SK-N-MC (cell line): ENCODE measurements at regions not wholly inside any gene's neighbourhood (a gene's known extent, or its start where the extent isn't known, plus 50 kb on each side); places are given as distances from the start of the nearest gene placed in this dataset.
"Not testable (repeated sequence)": the region's sequence is repeated elsewhere in the genome, so short reads cannot be mapped to it uniquely, and the experiment has no call there.

Experiments
- DNase-seq: peaks from one replicate; pipeline ENCODE4 v3.0.0-alpha.2; 2011; ENCODE audit warnings: low read depth, low spot score
- H3K27ac ChIP-seq: fragments of 200-600 bp; sonication (generic); 2 replicates; pipeline ENCODE4 v1.5.1; 2016; ENCODE audit warnings: mixed run types
- H3K36me3 ChIP-seq: fragments of 200-600 bp; sonication (generic); 2 replicates; pipeline ENCODE4 v1.6.1; 2017; ENCODE audit warnings: antibody characterized with exemption, low read length, mixed read lengths; ENCODE audit not compliant: insufficient read depth
- H3K4me3 ChIP-seq: fragments of 200-600 bp; sonication (generic); 2 replicates; pipeline ENCODE4 v1.5.1; 2016
- H3K9ac ChIP-seq: fragments of 200-600 bp; sonication (generic); 2 replicates; pipeline ENCODE4 v1.8.0; 2017; ENCODE audit warnings: mixed run types, mixed read lengths; ENCODE audit not compliant: insufficient read length
- H3K9me3 ChIP-seq: fragments of 200-600 bp; sonication (generic); 2 replicates; pipeline ENCODE4 v1.6.1; 2017; ENCODE audit warnings: low read depth, mild to moderate bottlenecking, antibody characterized with exemption, low read length, moderate library complexity, mixed read lengths
- EZH2 ChIP-seq: fragments of 200-600 bp; sonication (generic); IDR thresholded peaks from one replicate; pipeline ENCODE4 v1.6.1; 2017; ENCODE audit warnings: antibody characterized with exemption
- FOXP2 ChIP-seq: optimal IDR thresholded peaks from 2 replicates; pipeline ENCODE3; 2011; ENCODE audit warnings: mild to moderate bottlenecking, moderate library complexity; ENCODE audit not compliant: insufficient read depth; ENCODE audit errors: extremely low read length, control extremely low read depth
- POLR2AphosphoS5 ChIP-seq: IDR thresholded peaks from 2 replicates; pipeline ENCODE4 v1.6.1; 2012; ENCODE audit warnings: mild to moderate bottlenecking, low read depth, low read length, borderline replicate concordance

DNA sequence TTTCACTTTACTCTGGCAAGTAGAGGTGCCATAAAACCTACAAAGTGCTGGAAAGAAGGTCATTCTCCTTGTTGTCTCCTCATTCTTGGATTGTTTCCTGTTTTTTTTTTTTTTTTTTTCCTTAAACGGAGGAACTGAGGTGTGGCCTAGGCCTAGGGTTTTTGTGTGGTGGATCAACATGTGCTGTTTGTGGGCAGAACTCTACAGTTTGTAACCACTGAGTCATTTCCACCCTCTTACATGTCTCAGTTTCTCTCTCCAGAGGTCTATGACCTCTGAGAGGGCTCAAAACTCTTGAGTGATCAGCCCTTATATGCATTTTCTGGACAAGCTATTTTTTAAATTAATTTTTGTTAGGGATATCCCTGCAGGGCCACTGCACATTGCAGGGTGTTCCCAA lies 296.0 kb downstream of the PPP1R3A start:
- Histone ChIP-seq H3K4me3 (no peak overlapping the region), H3K9ac (no peak overlapping the region), H3K27ac (no peak overlapping the region), H3K9me3 (peaks cover 9% of the 10 kb centered on the region; the same call in 1 of the 2 replicates), H3K36me3 (no peaks in the 10 kb centered on the region)
- DNase-seq = no peak
- no peak for TF ChIP-seq POLR2AphosphoS5
- no peak for TF ChIP-seq EZH2
- no peak for TF ChIP-seq FOXP2

DNA sequence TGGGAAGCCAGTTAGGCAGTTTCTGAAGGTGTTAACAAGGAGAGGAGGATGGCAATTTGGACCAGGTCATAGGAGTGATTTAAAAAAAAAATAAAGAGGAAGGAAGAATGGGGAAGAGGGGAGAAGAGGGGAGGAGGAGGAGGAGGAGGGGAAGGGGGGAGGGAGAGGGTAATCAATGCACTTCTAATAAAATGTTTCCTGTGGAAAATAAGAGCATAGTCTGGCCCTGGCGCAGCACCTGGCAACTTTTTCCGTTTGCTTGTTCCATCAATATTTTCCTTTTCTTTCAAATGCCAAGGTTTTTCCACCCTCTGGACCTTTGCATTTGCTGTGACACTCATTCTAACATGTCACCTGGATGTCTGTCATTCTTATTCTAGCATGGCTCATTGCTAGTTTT lies 308.2 kb downstream of the PPP1R3A start:
- no peak overlapping the region for H3K27ac ChIP-seq
- H3K9me3 ChIP-seq = no peaks in the 10 kb centered on the region
- no peak overlapping the region for H3K4me3 ChIP-seq
- no peak for DNase-seq
- TF ChIP-seq POLR2AphosphoS5 (no peak), FOXP2 (no peak), EZH2 (no peak)
- H3K36me3 ChIP-seq = no peaks in the 10 kb centered on the region
- H3K9ac ChIP-seq = no peak overlapping the region

DNA sequence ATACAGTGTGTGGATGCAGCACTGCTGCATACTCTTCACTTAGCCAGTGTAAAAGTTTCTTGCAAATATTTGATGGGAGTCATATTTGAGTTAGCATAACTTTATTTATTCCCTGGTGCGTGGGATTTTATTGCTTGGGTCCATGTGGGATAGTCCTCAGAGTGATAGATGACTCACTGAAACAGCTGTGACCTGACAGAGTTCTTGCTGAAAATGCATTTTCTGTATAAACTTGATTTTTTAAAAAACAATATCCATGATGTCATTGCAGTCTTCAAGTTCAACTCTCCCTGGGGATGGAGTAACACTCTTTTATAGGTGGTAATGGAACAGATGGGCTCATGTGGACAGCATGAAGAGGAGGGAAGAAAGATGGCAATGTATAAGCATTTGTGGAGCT lies 310.0 kb downstream of the PPP1R3A start:
- no peak overlapping the region for H3K9ac ChIP-seq
- no peak for DNase-seq

GRCh38 chr7:113606325-113606724 lies 312.5 kb downstream of the PPP1R3A start:
- no peak overlapping the region for H3K9ac ChIP-seq
- H3K36me3 ChIP-seq = no peaks in the 10 kb centered on the region
- no peak for DNase-seq
- no peak overlapping the region for H3K27ac ChIP-seq
- no peaks in the 10 kb centered on the region for H3K9me3 ChIP-seq
- H3K4me3 ChIP-seq = no peak overlapping the region
- TF ChIP-seq FOXP2 (no peak), POLR2AphosphoS5 (no peak), EZH2 (no peak)

More for the DNA sequence above, 310.0 kb downstream of the PPP1R3A start:
- Histone ChIP-seq H3K36me3 (no peaks in the 10 kb centered on the region), H3K27ac (no peak overlapping the region), H3K9me3 (no peaks in the 10 kb centered on the region), H3K4me3 (no peak overlapping the region)
- TF ChIP-seq EZH2 (no peak), FOXP2 (no peak), POLR2AphosphoS5 (no peak)

- not testable (repeated sequence) for H3K36me3 ChIP-seq, H3K4me3 ChIP-seq, H3K9ac ChIP-seq, DNase-seq, H3K27ac ChIP-seq, H3K9me3 ChIP-seq
These were observed 318.4 kb downstream of the PPP1R3A start for GRCh38 chr7:113600428-113600827.

DNA sequence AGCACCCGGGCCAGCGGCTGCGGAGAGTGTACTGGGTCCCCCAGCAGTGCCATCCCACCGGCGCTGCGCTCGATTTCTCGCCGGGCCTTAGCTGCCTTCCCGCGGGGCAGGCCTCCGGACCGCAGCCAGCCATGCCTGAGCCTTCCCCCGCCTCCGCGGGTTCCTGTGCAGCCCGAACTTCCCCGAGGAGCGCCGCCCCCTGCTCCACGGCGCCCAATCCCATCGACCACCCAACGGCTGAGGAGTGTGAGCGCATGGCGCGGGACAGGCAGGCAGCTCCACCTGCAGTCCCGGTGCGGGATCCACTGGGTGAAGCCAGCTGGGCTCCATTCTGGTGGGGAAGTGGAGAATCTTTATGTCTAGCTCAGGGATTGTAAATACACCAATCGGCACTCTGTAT lies 325.4 kb downstream of the PPP1R3A start:
- DNase-seq, H3K36me3 ChIP-seq, H3K4me3 ChIP-seq, H3K9me3 ChIP-seq, H3K9ac ChIP-seq, H3K27ac ChIP-seq: not testable (repeated sequence)

- H3K9ac ChIP-seq, H3K27ac ChIP-seq, H3K4me3 ChIP-seq, DNase-seq, H3K36me3 ChIP-seq, H3K9me3 ChIP-seq: not testable (repeated sequence)
These were observed 325.9 kb downstream of the PPP1R3A start for GRCh38 chr7:113592924-113593323.

DNA sequence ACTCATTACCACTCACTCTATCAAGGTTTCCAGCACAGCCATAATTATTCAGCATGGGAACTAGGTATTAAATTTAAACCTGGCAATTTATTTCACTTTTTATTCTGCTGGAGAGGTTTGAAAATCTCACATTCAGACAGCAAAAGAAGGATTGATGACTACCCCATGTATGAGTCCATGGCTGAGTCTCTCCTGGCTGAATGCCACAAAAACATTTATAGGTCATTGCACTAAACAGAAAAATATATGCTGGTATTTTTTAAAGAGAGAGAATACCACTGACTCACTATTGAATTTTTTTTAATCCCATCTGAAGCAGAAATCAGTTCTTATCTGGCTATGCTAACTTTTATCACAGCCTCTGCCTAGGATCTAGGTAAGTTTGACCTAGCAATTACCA lies 336.3 kb downstream of the PPP1R3A start:
- no peak overlapping the region for H3K27ac ChIP-seq
- TF ChIP-seq FOXP2 = no peak
- no peak overlapping the region for H3K9ac ChIP-seq
- H3K36me3 ChIP-seq = no peaks in the 10 kb centered on the region
- H3K9me3 ChIP-seq = no peaks in the 10 kb centered on the region
- DNase-seq = no peak
- H3K4me3 ChIP-seq = no peak overlapping the region

DNA sequence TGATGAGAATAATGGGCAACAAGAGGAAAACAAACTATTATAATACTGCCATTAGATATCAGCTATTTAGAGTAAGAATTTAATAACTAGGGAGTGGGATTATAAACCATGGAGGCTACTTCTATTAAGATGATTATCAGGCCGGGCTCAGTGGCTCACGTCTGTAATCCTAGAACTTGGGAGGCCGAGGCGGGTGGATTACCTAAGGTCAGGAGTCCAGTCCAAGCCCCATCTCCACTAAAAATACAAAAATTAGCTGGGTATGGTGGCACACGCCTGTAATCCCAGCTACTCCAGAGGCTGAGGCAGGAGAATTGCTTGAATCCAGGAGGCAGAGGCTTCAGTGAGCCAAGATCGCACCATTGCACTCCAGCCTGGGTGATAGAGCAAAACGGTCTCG lies 355.6 kb downstream of the PPP1R3A start:
- not testable (repeated sequence) for H3K9ac ChIP-seq, DNase-seq, H3K4me3 ChIP-seq, H3K36me3 ChIP-seq, H3K27ac ChIP-seq, H3K9me3 ChIP-seq

GRCh38 chr7:113562801-113563200 lies 356.0 kb downstream of the PPP1R3A start:
- no peak overlapping the region for H3K9ac ChIP-seq
- H3K36me3 ChIP-seq = no peaks in the 10 kb centered on the region
- no peak for DNase-seq
- H3K9me3 ChIP-seq = no peaks in the 10 kb centered on the region
- no peak overlapping the region; the same call in 1 of the 2 replicates for H3K27ac ChIP-seq
- H3K4me3 ChIP-seq = no peak overlapping the region
- TF ChIP-seq EZH2 = no peak
- TF ChIP-seq POLR2AphosphoS5 = no peak
